ENCODE measurements at regions not wholly inside any gene's neighbourhood (a gene's known extent, or its start where the extent isn't known, plus 50 kb on each side); places are given as distances from the start of the nearest gene placed in this dataset.

- Histone ChIP-seq H3K4me3 (ENCODE audit: low read length) (no peak overlapping the region), H3K36me3 (ENCODE audit: insufficient read depth, low read length) (no peaks in the 10 kb centered on the region), H3K9me3 (ENCODE audit: insufficient read depth, low read depth, low read length) (no peaks in the 10 kb centered on the region), H3K4me1 (ENCODE audit: insufficient read depth, low read length) (no peaks in the 10 kb centered on the region), H3K9ac (ENCODE audit: low read depth, low read length) (no peak overlapping the region), H3K27me3 (ENCODE audit: insufficient read depth, low read length) (no peaks in the 10 kb centered on the region), H3K27ac (ENCODE audit: low read depth, low read length) (no peak overlapping the region)
- WGBS: 92% methylated on average over 3 of the region's 3 CpGs
Measured at GRCh38 chr2:40783704-40784103, 331.8 kb upstream of the SLC8A1 start.

GRCh38 chr2:40786636-40787035, 334.7 kb upstream of the SLC8A1 start:
- H3K4me1 ChIP-seq (ENCODE audit: insufficient read depth, low read length): no peaks in the 10 kb centered on the region
- no peak overlapping the region for H3K4me3 ChIP-seq (ENCODE audit: low read length)
- no peak overlapping the region for H3K9ac ChIP-seq (ENCODE audit: low read depth, low read length)
- H3K9me3 ChIP-seq (ENCODE audit: insufficient read depth, low read depth, low read length): no peaks in the 10 kb centered on the region
- no peak overlapping the region for H3K27ac ChIP-seq (ENCODE audit: low read depth, low read length)
- H3K27me3 ChIP-seq (ENCODE audit: insufficient read depth, low read length): no peaks in the 10 kb centered on the region
- no peaks in the 10 kb centered on the region for H3K36me3 ChIP-seq (ENCODE audit: insufficient read depth, low read length)
- WGBS: 80% methylated on average over 1 of the region's 1 CpG

GRCh38 chr2:40797120-40797519, 345.2 kb upstream of the SLC8A1 start:
- Histone ChIP-seq H3K9me3 (ENCODE audit: insufficient read depth, low read depth, low read length) (no peaks in the 10 kb centered on the region), H3K36me3 (ENCODE audit: insufficient read depth, low read length) (no peaks in the 10 kb centered on the region), H3K27ac (ENCODE audit: low read depth, low read length) (no peak overlapping the region), H3K4me1 (ENCODE audit: insufficient read depth, low read length) (peaks cover 10% of the 10 kb centered on the region), H3K4me3 (ENCODE audit: low read length) (no peak overlapping the region), H3K27me3 (ENCODE audit: insufficient read depth, low read length) (no peaks in the 10 kb centered on the region), H3K9ac (ENCODE audit: low read depth, low read length) (no peak overlapping the region)
- WGBS: 59% methylated on average over 2 of the region's 2 CpGs

- Histone ChIP-seq H3K27me3 (ENCODE audit: insufficient read depth, low read length) (no peaks in the 10 kb centered on the region), H3K4me1 (ENCODE audit: insufficient read depth, low read length) (no peaks in the 10 kb centered on the region), H3K9me3 (ENCODE audit: insufficient read depth, low read depth, low read length) (no peaks in the 10 kb centered on the region), H3K27ac (ENCODE audit: low read depth, low read length) (no peak overlapping the region), H3K9ac (ENCODE audit: low read depth, low read length) (no peak overlapping the region), H3K36me3 (ENCODE audit: insufficient read depth, low read length) (no peaks in the 10 kb centered on the region), H3K4me3 (ENCODE audit: low read length) (no peak overlapping the region)
- 90% methylated on average over 2 of the region's 2 CpGs for WGBS
Measured at GRCh38 chr2:40803900-40804299, 352.0 kb upstream of the SLC8A1 start.

- H3K4me3 ChIP-seq (ENCODE audit: low read length): no peak overlapping the region
- WGBS: 95% methylated on average over 9 of the region's 10 CpGs
- H3K9ac ChIP-seq (ENCODE audit: low read depth, low read length): no peak overlapping the region
- no peaks in the 10 kb centered on the region for H3K4me1 ChIP-seq (ENCODE audit: insufficient read depth, low read length)
- no peaks in the 10 kb centered on the region for H3K9me3 ChIP-seq (ENCODE audit: insufficient read depth, low read depth, low read length)
- no peaks in the 10 kb centered on the region for H3K27me3 ChIP-seq (ENCODE audit: insufficient read depth, low read length)
- H3K27ac ChIP-seq (ENCODE audit: low read depth, low read length): no peak overlapping the region
- H3K36me3 ChIP-seq (ENCODE audit: insufficient read depth, low read length): no peaks in the 10 kb centered on the region
Measured at GRCh38 chr2:40809156-40809555, 357.3 kb upstream of the SLC8A1 start.

- no peak overlapping the region for H3K4me3 ChIP-seq (ENCODE audit: low read length)
- no peaks in the 10 kb centered on the region for H3K36me3 ChIP-seq (ENCODE audit: insufficient read depth, low read length)
- H3K4me1 ChIP-seq (ENCODE audit: insufficient read depth, low read length): no peaks in the 10 kb centered on the region
- no peaks in the 10 kb centered on the region for H3K27me3 ChIP-seq (ENCODE audit: insufficient read depth, low read length)
- H3K9ac ChIP-seq (ENCODE audit: low read depth, low read length): no peak overlapping the region
- no peaks in the 10 kb centered on the region for H3K9me3 ChIP-seq (ENCODE audit: insufficient read depth, low read depth, low read length)
- no peak overlapping the region for H3K27ac ChIP-seq (ENCODE audit: low read depth, low read length)
- 86% methylated on average over 1 of the region's 2 CpGs for WGBS
Measured at GRCh38 chr2:40814616-40815015, 362.7 kb upstream of the SLC8A1 start.

GRCh38 chr2:40820319-40820718, 368.4 kb upstream of the SLC8A1 start:
- H3K36me3 ChIP-seq (ENCODE audit: insufficient read depth, low read length): no peaks in the 10 kb centered on the region
- no peaks in the 10 kb centered on the region for H3K4me1 ChIP-seq (ENCODE audit: insufficient read depth, low read length)
- no peak overlapping the region for H3K27ac ChIP-seq (ENCODE audit: low read depth, low read length)
- no peaks in the 10 kb centered on the region for H3K27me3 ChIP-seq (ENCODE audit: insufficient read depth, low read length)
- H3K4me3 ChIP-seq (ENCODE audit: low read length): no peak overlapping the region
- no peak overlapping the region for H3K9ac ChIP-seq (ENCODE audit: low read depth, low read length)
- H3K9me3 ChIP-seq (ENCODE audit: insufficient read depth, low read depth, low read length): no peaks in the 10 kb centered on the region

DNA sequence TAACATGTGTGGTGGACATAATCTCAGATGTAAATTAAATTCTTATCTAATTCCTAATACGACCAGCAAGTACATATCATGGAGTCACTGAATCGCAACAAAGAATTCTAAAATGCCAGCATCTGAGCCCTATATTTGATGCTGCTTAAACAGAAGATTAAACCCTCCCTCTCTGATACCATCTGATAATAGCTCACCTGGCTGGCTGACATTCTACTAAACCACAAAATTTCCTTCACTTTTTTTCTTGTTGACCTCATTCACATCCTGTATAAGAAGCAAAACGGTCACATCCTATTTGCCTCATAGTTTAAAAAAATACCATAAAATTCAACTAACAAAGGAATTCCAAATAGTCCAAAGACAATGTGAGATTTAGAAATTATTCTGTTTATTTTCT, 371.6 kb upstream of the SLC8A1 start:
- Histone ChIP-seq H3K4me1 (ENCODE audit: insufficient read depth, low read length) (no peaks in the 10 kb centered on the region), H3K9ac (ENCODE audit: low read depth, low read length) (no peak overlapping the region), H3K4me3 (ENCODE audit: low read length) (no peak overlapping the region), H3K36me3 (ENCODE audit: insufficient read depth, low read length) (no peaks in the 10 kb centered on the region), H3K27ac (ENCODE audit: low read depth, low read length) (no peak overlapping the region), H3K9me3 (ENCODE audit: insufficient read depth, low read depth, low read length) (no peaks in the 10 kb centered on the region), H3K27me3 (ENCODE audit: insufficient read depth, low read length) (no peaks in the 10 kb centered on the region)
- 95% methylated on average over 3 of the region's 3 CpGs for WGBS

DNA sequence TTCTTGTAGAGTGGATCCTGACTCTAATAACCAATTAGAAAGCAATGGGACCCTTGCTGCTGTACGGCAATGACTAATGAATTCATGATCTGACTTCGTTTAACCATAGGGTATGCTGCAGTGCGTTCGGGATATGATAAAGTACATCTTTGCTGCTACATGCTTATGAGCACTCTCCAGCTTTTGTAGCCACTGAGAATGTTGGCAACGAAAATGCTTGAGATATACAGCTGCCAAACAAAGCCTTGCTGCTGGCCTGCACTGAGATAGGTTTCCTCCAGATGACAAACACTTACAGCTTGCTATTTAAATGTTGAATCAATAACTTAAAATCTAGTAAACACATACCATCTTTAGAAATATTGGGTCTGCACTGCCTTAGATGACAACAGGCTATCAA, 372.4 kb upstream of the SLC8A1 start:
- 91% methylated on average over 5 of the region's 5 CpGs for WGBS
- Histone ChIP-seq H3K27me3 (ENCODE audit: insufficient read depth, low read length) (no peaks in the 10 kb centered on the region), H3K4me3 (ENCODE audit: low read length) (no peak overlapping the region), H3K36me3 (ENCODE audit: insufficient read depth, low read length) (no peaks in the 10 kb centered on the region), H3K27ac (ENCODE audit: low read depth, low read length) (no peak overlapping the region), H3K4me1 (ENCODE audit: insufficient read depth, low read length) (no peaks in the 10 kb centered on the region), H3K9ac (ENCODE audit: low read depth, low read length) (no peak overlapping the region), H3K9me3 (ENCODE audit: insufficient read depth, low read depth, low read length) (no peaks in the 10 kb centered on the region)

DNA sequence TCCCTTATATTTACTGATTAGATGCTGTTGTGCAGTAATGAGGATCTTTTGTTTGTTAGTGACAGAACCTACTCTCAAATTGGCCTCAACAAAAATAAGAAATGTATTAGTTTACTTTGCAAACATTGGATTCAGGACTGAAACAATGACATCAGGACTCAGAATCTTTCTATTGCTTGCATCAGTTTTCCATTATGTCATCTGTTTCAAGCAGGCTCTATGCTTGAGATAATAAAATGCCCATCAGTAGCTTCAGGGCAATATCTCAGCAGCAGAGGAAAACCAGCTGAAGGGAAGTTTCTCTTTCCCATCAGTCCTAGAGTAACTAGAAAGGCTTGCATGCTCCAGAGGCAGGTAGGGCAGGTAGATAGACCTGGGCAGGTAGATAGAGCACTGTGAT, 375.5 kb upstream of the SLC8A1 start:
- H3K27ac ChIP-seq (ENCODE audit: low read depth, low read length): no peak overlapping the region
- H3K9ac ChIP-seq (ENCODE audit: low read depth, low read length): no peak overlapping the region
- H3K4me1 ChIP-seq (ENCODE audit: insufficient read depth, low read length): no peaks in the 10 kb centered on the region; the same call in 1 of the 2 replicates
- no peaks in the 10 kb centered on the region for H3K9me3 ChIP-seq (ENCODE audit: insufficient read depth, low read depth, low read length)
- no peaks in the 10 kb centered on the region for H3K36me3 ChIP-seq (ENCODE audit: insufficient read depth, low read length)
- H3K27me3 ChIP-seq (ENCODE audit: insufficient read depth, low read length): no peaks in the 10 kb centered on the region
- H3K4me3 ChIP-seq (ENCODE audit: low read length): no peak overlapping the region

DNA sequence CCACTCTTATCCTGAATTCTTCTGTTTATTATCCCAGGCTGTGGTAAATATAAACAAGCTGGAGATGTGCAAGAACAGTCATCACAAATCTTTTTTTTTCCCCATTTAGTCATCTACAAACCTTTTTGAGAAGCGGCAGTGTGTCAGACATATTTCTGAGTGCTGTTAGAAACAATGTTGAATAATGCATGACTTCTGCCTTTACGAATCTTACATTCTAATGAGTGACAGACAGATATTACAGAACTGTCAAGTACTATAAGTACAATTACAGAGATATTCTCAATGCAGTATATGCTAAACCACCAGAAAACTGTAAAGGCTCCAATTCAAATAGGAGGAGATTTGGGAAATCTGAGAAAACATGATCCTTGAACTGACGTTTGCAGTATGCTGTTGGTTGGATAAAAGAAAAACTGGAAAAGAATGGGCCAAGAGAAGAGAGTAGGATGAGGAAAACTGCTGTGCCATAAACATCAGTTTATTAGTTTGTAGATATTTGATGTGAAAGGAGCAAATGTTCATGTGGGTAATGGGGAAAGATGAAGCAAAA, 379.5 kb upstream of the SLC8A1 start:
- H3K4me1 ChIP-seq (ENCODE audit: insufficient read depth, low read length): no peaks in the 10 kb centered on the region; the same call in 1 of the 2 replicates
- WGBS: 61% methylated on average over 3 of the region's 3 CpGs
- H3K36me3 ChIP-seq (ENCODE audit: insufficient read depth, low read length): no peaks in the 10 kb centered on the region
- H3K27ac ChIP-seq (ENCODE audit: low read depth, low read length): no peak overlapping the region
- no peaks in the 10 kb centered on the region for H3K9me3 ChIP-seq (ENCODE audit: insufficient read depth, low read depth, low read length)
- no peaks in the 10 kb centered on the region for H3K27me3 ChIP-seq (ENCODE audit: insufficient read depth, low read length)
- H3K9ac ChIP-seq (ENCODE audit: low read depth, low read length): no peak overlapping the region
- H3K4me3 ChIP-seq (ENCODE audit: low read length): no peak overlapping the region

DNA sequence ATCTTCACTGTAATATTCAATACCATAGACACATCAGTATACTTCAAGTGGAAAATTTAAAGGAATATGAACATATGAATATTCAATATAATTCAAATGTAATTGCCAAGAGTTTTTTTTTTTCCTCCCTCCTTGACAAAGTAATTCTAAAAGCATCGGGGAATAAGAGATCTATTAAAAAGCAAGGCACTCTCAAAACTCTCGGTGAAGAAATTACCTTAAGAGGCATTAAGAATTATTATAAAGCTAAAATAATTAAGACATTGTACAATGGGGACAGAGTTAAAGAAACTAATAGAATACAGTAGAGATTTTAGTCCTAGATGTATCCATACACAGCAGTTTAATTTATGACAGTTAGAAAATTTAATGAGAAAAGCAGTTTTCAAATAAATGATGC, 390.0 kb upstream of the SLC8A1 start:
- 100% methylated on average over 1 of the region's 2 CpGs for WGBS
- no peak overlapping the region for H3K27ac ChIP-seq (ENCODE audit: low read depth, low read length)
- H3K27me3 ChIP-seq (ENCODE audit: insufficient read depth, low read length): no peaks in the 10 kb centered on the region
- no peaks in the 10 kb centered on the region; the same call in 1 of the 2 replicates for H3K4me1 ChIP-seq (ENCODE audit: insufficient read depth, low read length)
- no peaks in the 10 kb centered on the region for H3K36me3 ChIP-seq (ENCODE audit: insufficient read depth, low read length)
- H3K4me3 ChIP-seq (ENCODE audit: low read length): no peak overlapping the region
- H3K9ac ChIP-seq (ENCODE audit: low read depth, low read length): no peak overlapping the region
- no peaks in the 10 kb centered on the region for H3K9me3 ChIP-seq (ENCODE audit: insufficient read depth, low read depth, low read length)

Measured in HUES64 (cell line).